ENCODE measurements at regions not wholly inside any gene's neighbourhood (a gene's known extent, or its start where the extent isn't known, plus 50 kb on each side); places are given as distances from the start of the nearest gene placed in this dataset.

GRCh38 chr7:85561706-85562105 lies 374.9 kb upstream of the SEMA3D start:
- TF ChIP-seq CTCF (IDR thresholded peaks at IDR 0.05; ENCODE audit: low read length) = no peak
- TF ChIP-seq EZH2 (IDR thresholded peaks at IDR 0.05; ENCODE audit: borderline replicate concordance, low read length) = no peak

Data from OCI-LY1 (cell line).